Neural cell (in vitro differentiated cells): ENCODE measurements at regions not wholly inside any gene's neighbourhood (a gene's known extent, or its start where the extent isn't known, plus 50 kb on each side); places are given as distances from the start of the nearest gene placed in this dataset.

Source experiments
- H2AFZ ChIP-seq: fragments of 200-600, 300-800 bp; sonication (generic), shearing (Covaris generic); 2 replicates; pipeline ENCODE4 v1.6.0; 2014; ENCODE audit warnings: low read depth, mild to moderate bottlenecking, antibody characterized with exemption, low read length, moderate library complexity
- H3F3A ChIP-seq: fragments of 200-600 bp; shearing (Covaris generic); 2 replicates; pipeline ENCODE4 v1.6.1; 2016; ENCODE audit warnings: mild to moderate bottlenecking, moderate library complexity, mixed read lengths, antibody characterized with exemption, low read length; ENCODE audit not compliant: insufficient read depth, poor library complexity, severe bottlenecking
- H3K27ac ChIP-seq: fragments of 200-600, 300-800 bp; sonication (generic), shearing (Covaris generic); 2 replicates; pipeline ENCODE4 v1.5.1; 2014; ENCODE audit warnings: mild to moderate bottlenecking, low read length, moderate library complexity
- H3K27me3 ChIP-seq: fragments of 300-800, 200-600 bp; sonication (generic), shearing (Covaris generic); 2 replicates; pipeline ENCODE4 v1.6.0; 2014; ENCODE audit warnings: mild to moderate bottlenecking, low read depth, low read length, moderate library complexity; ENCODE audit not compliant: insufficient read depth
- H3K36me3 ChIP-seq: fragments of 300-800, 200-600 bp; sonication (generic), shearing (Covaris generic); 2 replicates; pipeline ENCODE4 v1.5.1; 2014; ENCODE audit warnings: mild to moderate bottlenecking, antibody characterized with exemption, low read length, moderate library complexity; ENCODE audit not compliant: insufficient read depth
- H3K4me2 ChIP-seq: fragments of 300-800, 200-600 bp; sonication (generic), shearing (Covaris generic); 2 replicates; pipeline ENCODE4 v1.6.0; 2014; ENCODE audit warnings: mild to moderate bottlenecking, low read length
- H3K4me3 ChIP-seq: fragments of 300-800, 200-600 bp; sonication (generic), shearing (Covaris generic); 2 replicates; pipeline ENCODE4 v1.5.1; 2014; ENCODE audit warnings: mild to moderate bottlenecking, low read length, moderate library complexity
- H3K79me2 ChIP-seq: fragments of 200-600 bp; shearing (Covaris generic); replicated peaks from 2 replicates; pipeline ENCODE4 v1.6.0; 2014; ENCODE audit warnings: mild to moderate bottlenecking, low read length, moderate library complexity; ENCODE audit not compliant: insufficient read depth
- H3K9ac ChIP-seq: fragments of 300-800, 200-600 bp; sonication (generic), shearing (Covaris generic); 2 replicates; pipeline ENCODE4 v1.6.1; 2016; ENCODE audit warnings: mild to moderate bottlenecking, low read length, mixed read lengths
- H3K9me2 ChIP-seq: fragments of 200-600 bp; shearing (Covaris generic); 2 replicates; pipeline ENCODE4 v1.6.1; 2016; ENCODE audit warnings: mild to moderate bottlenecking, low read length, mixed read lengths; ENCODE audit not compliant: insufficient read depth
- H3K9me3 ChIP-seq: fragments of 200-600, 300-800 bp; sonication (generic), shearing (Covaris generic); 2 replicates; pipeline ENCODE4 v1.6.1; 2016; ENCODE audit warnings: mild to moderate bottlenecking, mixed run types, low read length, moderate library complexity, mixed read lengths
- H4K20me1 ChIP-seq: fragments of 200-600 bp; shearing (Covaris generic); 2 replicates; pipeline ENCODE4 v1.6.1; 2016; ENCODE audit warnings: mild to moderate bottlenecking, mixed run types; ENCODE audit not compliant: insufficient read depth
- CTCF ChIP-seq: fragments of 450-650 bp; IDR thresholded peaks from 2 replicates; pipeline ENCODE4 v1.5.1; 2014; ENCODE audit warnings: antibody characterized with exemption, mild to moderate bottlenecking, moderate library complexity; ENCODE audit not compliant: poor library complexity, severe bottlenecking
- EP300 ChIP-seq: fragments of 450-650 bp; conservative IDR thresholded peaks from 2 replicates; pipeline ENCODE4 v1.6.1; 2014; ENCODE audit warnings: antibody characterized with exemption, mild to moderate bottlenecking, moderate library complexity; ENCODE audit not compliant: poor library complexity, severe bottlenecking
- EZH2 ChIP-seq: fragments of 200-600, 300-800 bp; shearing (Covaris generic), sonication (generic); IDR thresholded peaks from 2 replicates; pipeline ENCODE4 v1.6.1; 2014; ENCODE audit warnings: antibody characterized with exemption, low read length, borderline replicate concordance, mild to moderate bottlenecking; ENCODE audit not compliant: insufficient read depth, poor library complexity, severe bottlenecking
- MXI1 ChIP-seq: fragments of 450-650 bp; conservative IDR thresholded peaks from 2 replicates; pipeline ENCODE4 v1.6.1; 2014; ENCODE audit warnings: antibody characterized with exemption, mild to moderate bottlenecking; ENCODE audit not compliant: poor library complexity, severe bottlenecking
- POLR2AphosphoS5 ChIP-seq: IDR thresholded peaks from 2 replicates; pipeline ENCODE4 v1.6.1; 2012
- RAD21 ChIP-seq: fragments of 450-650 bp; conservative IDR thresholded peaks from 2 replicates; pipeline ENCODE4 v1.6.1; 2014; ENCODE audit warnings: antibody characterized with exemption, mild to moderate bottlenecking, moderate library complexity
- SMC3 ChIP-seq: fragments of 450-650 bp; conservative IDR thresholded peaks from 2 replicates; pipeline ENCODE4 v1.6.1; 2014; ENCODE audit warnings: antibody characterized with exemption, mild to moderate bottlenecking, moderate library complexity; ENCODE audit not compliant: poor library complexity
- TAF1 ChIP-seq: IDR thresholded peaks from 2 replicates; pipeline ENCODE4 v1.6.1; 2012; ENCODE audit warnings: low read depth
- TF ChIP-seq, protein P1 (sequence below): IDR thresholded peaks from 2 replicates; pipeline ENCODE4 v1.6.1; 2012; ENCODE audit warnings: borderline replicate concordance

- H3K9ac ChIP-seq, result no peak overlapping the region
- H3K27ac ChIP-seq, result no peak overlapping the region
- H3K4me3 ChIP-seq, result no peak overlapping the region
- H3F3A ChIP-seq, result no peaks in the 10 kb centered on the region
- TF ChIP-seq EZH2 (no peak), SMC3 (no peak), POLR2AphosphoS5 (no peak), CTCF (no peak), EP300 (no peak), MXI1 (no peak), TAF1 (no peak)
- H3K9me3 ChIP-seq, result no peaks in the 10 kb centered on the region
- no peaks in the 10 kb centered on the region for H3K79me2 ChIP-seq
- no peaks in the 10 kb centered on the region for H3K9me2 ChIP-seq
- H2AFZ ChIP-seq, result no peak overlapping the region
- H4K20me1 ChIP-seq, result no peaks in the 10 kb centered on the region
- no peaks in the 10 kb centered on the region for H3K36me3 ChIP-seq
- H3K4me2 ChIP-seq, result no peak overlapping the region
- H3K27me3 ChIP-seq, result no peaks in the 10 kb centered on the region
These were observed 198.3 kb downstream of the CASP12 start for GRCh38 chr11:104699981-104700380.

DNA sequence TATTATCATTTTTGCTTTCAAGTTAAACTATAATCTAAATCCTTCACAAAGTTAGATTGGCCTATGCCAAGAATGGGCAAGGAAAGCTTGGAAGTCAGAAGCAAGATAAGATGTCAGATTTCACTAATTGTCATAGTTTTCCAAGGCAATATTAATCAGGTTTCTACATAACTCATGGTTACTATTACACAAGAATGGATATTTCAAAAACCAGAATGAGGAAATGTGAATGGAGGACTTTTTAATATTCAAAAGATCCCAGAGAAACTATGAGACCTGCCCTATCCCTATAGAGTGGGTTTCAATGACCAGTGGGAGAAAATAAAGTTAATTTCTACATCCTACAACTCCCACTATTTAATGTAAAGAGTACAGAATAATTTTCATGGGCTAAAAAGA is 203.2 kb downstream of the CASP12 start:
- Histone ChIP-seq H3K4me2 (no peak overlapping the region), H3K79me2 (no peaks in the 10 kb centered on the region), H2AFZ (no peak overlapping the region), H3F3A (no peaks in the 10 kb centered on the region), H3K4me3 (no peak overlapping the region), H4K20me1 (no peaks in the 10 kb centered on the region), H3K9me3 (no peaks in the 10 kb centered on the region), H3K27me3 (no peaks in the 10 kb centered on the region), H3K36me3 (no peaks in the 10 kb centered on the region), H3K9ac (no peak overlapping the region), H3K9me2 (no peaks in the 10 kb centered on the region), H3K27ac (no peak overlapping the region)
- no peak for TF ChIP-seq EZH2
- no peak for TF ChIP-seq EP300
- no peak for TF ChIP-seq TAF1
- TF ChIP-seq, protein P1, sequence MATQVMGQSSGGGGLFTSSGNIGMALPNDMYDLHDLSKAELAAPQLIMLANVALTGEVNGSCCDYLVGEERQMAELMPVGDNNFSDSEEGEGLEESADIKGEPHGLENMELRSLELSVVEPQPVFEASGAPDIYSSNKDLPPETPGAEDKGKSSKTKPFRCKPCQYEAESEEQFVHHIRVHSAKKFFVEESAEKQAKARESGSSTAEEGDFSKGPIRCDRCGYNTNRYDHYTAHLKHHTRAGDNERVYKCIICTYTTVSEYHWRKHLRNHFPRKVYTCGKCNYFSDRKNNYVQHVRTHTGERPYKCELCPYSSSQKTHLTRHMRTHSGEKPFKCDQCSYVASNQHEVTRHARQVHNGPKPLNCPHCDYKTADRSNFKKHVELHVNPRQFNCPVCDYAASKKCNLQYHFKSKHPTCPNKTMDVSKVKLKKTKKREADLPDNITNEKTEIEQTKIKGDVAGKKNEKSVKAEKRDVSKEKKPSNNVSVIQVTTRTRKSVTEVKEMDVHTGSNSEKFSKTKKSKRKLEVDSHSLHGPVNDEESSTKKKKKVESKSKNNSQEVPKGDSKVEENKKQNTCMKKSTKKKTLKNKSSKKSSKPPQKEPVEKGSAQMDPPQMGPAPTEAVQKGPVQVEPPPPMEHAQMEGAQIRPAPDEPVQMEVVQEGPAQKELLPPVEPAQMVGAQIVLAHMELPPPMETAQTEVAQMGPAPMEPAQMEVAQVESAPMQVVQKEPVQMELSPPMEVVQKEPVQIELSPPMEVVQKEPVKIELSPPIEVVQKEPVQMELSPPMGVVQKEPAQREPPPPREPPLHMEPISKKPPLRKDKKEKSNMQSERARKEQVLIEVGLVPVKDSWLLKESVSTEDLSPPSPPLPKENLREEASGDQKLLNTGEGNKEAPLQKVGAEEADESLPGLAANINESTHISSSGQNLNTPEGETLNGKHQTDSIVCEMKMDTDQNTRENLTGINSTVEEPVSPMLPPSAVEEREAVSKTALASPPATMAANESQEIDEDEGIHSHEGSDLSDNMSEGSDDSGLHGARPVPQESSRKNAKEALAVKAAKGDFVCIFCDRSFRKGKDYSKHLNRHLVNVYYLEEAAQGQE, result no peak
- no peak for TF ChIP-seq RAD21
- TF ChIP-seq POLR2AphosphoS5, result no peak
- no peak for TF ChIP-seq SMC3
- no peak for TF ChIP-seq CTCF
- no peak for TF ChIP-seq MXI1
